HFF-Myc (cell line): ENCODE measurements at regions not wholly inside any gene's neighbourhood (a gene's known extent, or its start where the extent isn't known, plus 50 kb on each side); places are given as distances from the start of the nearest gene placed in this dataset.

Experiments used
- DNase-seq: peaks from one replicate; pipeline ENCODE4 v3.0.0-alpha.2; 2011; ENCODE audit warnings: low read depth; ENCODE audit errors: extremely low read depth
- H3K4me3 ChIP-seq: replicated peaks from 2 replicates; pipeline ENCODE4 v1.5.1; 2011; ENCODE audit warnings: low read depth, mild to moderate bottlenecking, control low read depth, low read length
- TF ChIP-seq, protein P1 (sequence below): IDR thresholded peaks from 2 replicates; pipeline ENCODE4 v1.5.1; 2012; ENCODE audit warnings: mild to moderate bottlenecking, low read depth, low read length, control low read depth; ENCODE audit errors: missing control alignments

DNA sequence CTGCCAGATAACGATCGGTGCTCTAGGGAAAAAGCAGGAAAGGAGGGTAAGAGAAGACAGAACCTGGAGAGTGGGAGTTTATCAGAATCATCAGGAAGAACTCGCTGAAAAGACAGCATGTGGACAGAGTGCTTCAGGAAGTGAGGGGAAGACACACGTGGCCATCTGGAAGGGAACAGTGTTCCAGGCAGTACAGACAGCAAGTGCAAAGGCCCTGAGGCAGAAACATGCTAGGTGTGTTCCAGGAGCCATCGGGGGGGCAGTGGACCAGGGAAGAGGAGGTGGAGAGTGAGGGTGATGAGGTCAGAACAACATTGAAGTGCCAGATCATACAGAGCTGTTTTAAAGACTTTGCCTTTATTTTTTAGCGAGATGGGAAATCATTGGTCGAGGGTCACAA lies 354.3 kb upstream of the CNR1 start:
- H3K4me3 ChIP-seq, result no peak overlapping the region
- TF ChIP-seq, protein P1, sequence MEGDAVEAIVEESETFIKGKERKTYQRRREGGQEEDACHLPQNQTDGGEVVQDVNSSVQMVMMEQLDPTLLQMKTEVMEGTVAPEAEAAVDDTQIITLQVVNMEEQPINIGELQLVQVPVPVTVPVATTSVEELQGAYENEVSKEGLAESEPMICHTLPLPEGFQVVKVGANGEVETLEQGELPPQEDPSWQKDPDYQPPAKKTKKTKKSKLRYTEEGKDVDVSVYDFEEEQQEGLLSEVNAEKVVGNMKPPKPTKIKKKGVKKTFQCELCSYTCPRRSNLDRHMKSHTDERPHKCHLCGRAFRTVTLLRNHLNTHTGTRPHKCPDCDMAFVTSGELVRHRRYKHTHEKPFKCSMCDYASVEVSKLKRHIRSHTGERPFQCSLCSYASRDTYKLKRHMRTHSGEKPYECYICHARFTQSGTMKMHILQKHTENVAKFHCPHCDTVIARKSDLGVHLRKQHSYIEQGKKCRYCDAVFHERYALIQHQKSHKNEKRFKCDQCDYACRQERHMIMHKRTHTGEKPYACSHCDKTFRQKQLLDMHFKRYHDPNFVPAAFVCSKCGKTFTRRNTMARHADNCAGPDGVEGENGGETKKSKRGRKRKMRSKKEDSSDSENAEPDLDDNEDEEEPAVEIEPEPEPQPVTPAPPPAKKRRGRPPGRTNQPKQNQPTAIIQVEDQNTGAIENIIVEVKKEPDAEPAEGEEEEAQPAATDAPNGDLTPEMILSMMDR, result no peak
- DNase-seq, result no peak

DNA sequence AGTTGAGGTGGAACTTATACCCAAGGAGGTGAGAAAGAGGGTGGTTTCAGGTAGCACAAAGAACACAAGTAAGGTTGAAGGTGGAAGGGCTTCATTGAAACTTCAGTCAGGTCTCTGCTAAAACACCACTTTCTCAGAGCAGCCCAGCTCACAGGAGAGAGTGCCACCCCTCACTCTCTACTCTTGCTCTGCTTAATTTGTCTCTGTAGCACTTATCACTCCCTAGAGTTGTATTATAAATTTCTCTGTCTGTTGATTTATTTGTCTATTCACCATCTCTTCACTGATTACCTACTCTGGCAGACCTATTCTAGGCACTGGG lies 353.8 kb upstream of the CNR1 start:
- TF ChIP-seq, protein P1, result no peak
- H3K4me3 ChIP-seq, result no peak overlapping the region
- no peak for DNase-seq

DNA sequence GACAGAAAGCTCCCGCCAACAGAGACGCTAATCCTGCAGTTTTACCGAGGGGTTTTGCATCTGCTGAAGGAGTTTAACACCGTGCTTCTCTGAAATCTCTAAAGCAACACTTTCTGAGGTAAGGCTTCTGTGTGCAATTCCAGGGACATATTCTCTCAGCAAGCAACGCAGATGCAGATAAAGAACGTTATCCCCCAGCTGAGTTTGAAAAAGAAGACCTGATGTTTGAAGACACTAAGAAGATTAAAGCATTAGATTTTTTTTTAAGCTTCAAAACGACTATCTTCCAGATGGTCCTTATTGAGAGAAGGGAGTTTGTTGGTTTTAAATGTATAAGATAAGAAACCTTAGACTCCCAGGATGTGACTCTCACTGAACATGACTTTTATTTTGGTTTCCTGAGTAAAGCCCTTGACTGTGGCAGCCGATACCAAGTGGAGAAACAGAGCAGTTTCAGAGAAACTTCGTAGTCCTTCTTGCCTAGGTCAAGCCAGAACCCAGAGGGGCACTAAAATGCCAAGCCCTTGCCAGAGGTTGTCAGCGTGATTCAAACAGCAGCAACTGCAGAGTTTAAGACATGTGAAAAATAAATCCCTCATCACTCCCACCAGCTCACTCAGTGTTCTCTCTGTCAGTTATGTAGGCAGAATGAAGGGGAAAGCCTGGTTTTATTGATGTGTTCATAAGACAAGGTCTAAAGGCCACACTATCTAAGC lies 353.3 kb upstream of the CNR1 start:
- no peak overlapping the region for H3K4me3 ChIP-seq
- TF ChIP-seq, protein P1, result no peak
- DNase-seq, result no peak

DNA sequence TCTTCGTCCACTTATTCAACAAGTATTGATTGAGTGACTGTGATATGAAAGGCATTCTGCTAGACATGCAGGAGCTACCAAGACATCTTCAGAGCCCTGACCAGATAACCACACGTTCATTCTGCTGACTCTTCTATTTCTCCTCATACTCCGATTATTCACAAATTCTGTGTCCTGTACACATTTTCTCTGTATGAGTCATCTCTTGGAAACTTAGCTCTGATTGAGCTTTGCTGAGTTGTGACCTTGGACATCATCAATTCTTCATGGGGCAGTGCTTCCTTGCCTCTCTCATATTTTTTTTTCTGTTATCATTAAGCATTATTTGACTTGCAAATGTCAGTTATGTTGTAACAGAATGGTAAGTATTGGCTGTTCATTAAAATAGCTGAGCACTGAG lies 351.6 kb upstream of the CNR1 start:
- TF ChIP-seq, protein P1, result no peak
- H3K4me3 ChIP-seq, result no peak overlapping the region

DNA sequence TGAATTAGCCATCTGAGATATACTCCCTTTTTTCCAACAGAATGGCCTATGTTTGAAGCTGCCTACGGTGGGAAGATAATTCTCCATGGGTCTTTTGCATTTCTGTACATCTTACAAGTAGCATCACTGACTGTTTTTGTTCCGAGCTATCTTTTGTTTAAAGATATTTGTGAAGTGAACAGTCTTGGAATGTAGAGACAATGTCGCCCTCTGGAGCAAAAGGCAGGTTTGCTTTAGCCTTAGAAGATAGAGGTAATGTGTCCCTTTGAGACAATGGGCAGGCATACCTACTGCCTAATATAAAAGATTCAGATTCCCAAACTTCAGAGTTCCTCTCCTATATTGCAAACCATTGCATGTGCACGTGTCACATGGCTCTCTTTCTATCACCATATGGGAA lies 347.8 kb upstream of the CNR1 start:
- DNase-seq, result no peak
- no peak overlapping the region for H3K4me3 ChIP-seq
- TF ChIP-seq, protein P1, result no peak

More for the DNA sequence above, 351.6 kb upstream of the CNR1 start:
- DNase-seq, result no peak

DNA sequence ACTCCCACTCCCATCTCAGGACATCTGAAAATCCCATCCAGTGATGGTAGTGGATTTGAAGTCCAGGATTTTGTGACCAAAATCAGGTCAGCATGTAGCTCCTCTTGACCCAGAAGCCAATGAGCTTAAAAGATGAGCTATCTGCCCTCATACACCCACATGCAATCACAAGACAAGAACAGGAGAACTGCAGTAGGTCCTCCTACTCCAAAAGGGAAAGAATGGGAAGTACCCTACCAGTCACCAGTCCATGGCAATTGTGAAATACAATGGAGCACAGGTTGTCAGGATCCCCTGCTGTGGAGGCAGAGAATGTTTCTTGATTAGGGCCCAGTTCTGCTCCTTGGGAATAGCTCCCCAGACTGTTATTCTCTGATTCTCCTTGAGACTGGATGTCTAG lies 347.3 kb upstream of the CNR1 start:
- TF ChIP-seq, protein P1, result no peak
- DNase-seq, result no peak
- no peak overlapping the region for H3K4me3 ChIP-seq

DNA sequence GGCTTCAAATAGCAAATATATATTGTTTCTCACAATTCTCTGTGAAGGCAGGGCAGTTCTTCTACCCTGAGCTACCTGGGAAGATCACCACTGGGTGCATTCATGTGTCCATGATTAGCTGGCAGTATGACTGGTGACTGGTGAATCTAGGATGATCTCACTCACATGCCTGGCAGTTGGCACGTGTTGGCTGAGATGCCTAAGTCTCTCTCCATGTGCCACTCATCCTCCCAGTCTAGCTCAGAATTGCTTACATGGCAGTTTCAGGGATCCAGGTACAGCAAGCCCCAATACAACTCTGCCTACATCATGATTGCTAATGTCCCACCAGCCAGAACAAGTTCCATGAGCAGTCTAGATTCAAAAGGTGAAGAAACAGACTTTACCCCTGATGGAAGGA lies 346.8 kb upstream of the CNR1 start:
- TF ChIP-seq, protein P1, result no peak
- DNase-seq, result no peak
- no peak overlapping the region for H3K4me3 ChIP-seq
